IMR-90 (cell line): ENCODE measurements at regions not wholly inside any gene's neighbourhood (a gene's known extent, or its start where the extent isn't known, plus 50 kb on each side); places are given as distances from the start of the nearest gene placed in this dataset.

Experiments used
- ATAC-seq: fragments of 200-7000 bp; cut with Tn5 transposase; 2 replicates; pipeline ENCODE4 v1.9.1; 2020; ENCODE audit warnings: low read depth, mild to moderate bottlenecking, moderate library complexity
- BruUV-seq: library from RNA; stranded (reverse); fragments of 400-500 nt; replicated peaks from 2 replicates; lab custom pipeline; 2021; lab: Mats Ljungman, UMichigan
- CTCF ChIA-PET: fragments of 300-600 bp; formaldehyde crosslinking; extraction: SDS; loops from one replicate; lab custom pipeline; 2021; ENCODE audit warnings: antibody characterized with exemption; lab: Yijun Ruan, JAX
- POLR2A ChIA-PET: fragments of 300-600 bp; sonication (Branson Sonifier 250); formaldehyde crosslinking; loops from one replicate; lab custom pipeline; 2022; ENCODE audit warnings: antibody characterized with exemption; ENCODE audit not compliant: unreplicated experiment; lab: Charles Lee
- DNase-seq: peaks from one replicate; pipeline ENCODE4 v3.0.0; 2013
- H2AFZ ChIP-seq: replicated peaks from 2 replicates; pipeline ENCODE3; 2013; ENCODE audit warnings: low read length, mild to moderate bottlenecking; ENCODE audit not compliant: poor library complexity
- H2AK5ac ChIP-seq: 2 replicates; pipeline ENCODE4 v1.6.1; 2013; ENCODE audit warnings: low read depth, low read length, inconsistent platforms
- H2AK9ac ChIP-seq: replicated peaks from 2 replicates; pipeline ENCODE3; 2013; ENCODE audit warnings: mild to moderate bottlenecking, low read depth, low read length, moderate library complexity; ENCODE audit not compliant: poor library complexity
- H2BK120ac ChIP-seq: 2 replicates; pipeline ENCODE4 v1.6.1; 2013; ENCODE audit warnings: low read depth, low read length, inconsistent platforms
- H2BK15ac ChIP-seq: 3 replicates; pipeline ENCODE4 v1.6.1; 2013; ENCODE audit warnings: low read depth, low read length, inconsistent platforms
- H2BK20ac ChIP-seq: 2 replicates; pipeline ENCODE4 v1.6.1; 2013; ENCODE audit warnings: low read depth, mild to moderate bottlenecking, inconsistent platforms, low read length, moderate library complexity
- H2BK5ac ChIP-seq: 2 replicates; pipeline ENCODE4 v1.6.1; 2013; ENCODE audit warnings: mild to moderate bottlenecking, low read depth, low read length, inconsistent platforms; ENCODE audit not compliant: poor library complexity, severe bottlenecking
- H3K14ac ChIP-seq: replicated peaks from 2 replicates; pipeline ENCODE4 v1.6.1; 2013; ENCODE audit warnings: low read depth, low read length, inconsistent platforms
- H3K18ac ChIP-seq: 2 replicates; pipeline ENCODE4 v1.6.1; 2013; ENCODE audit warnings: low read depth, low read length, control low read depth
- H3K23ac ChIP-seq: 2 replicates; pipeline ENCODE4 v1.6.1; 2013; ENCODE audit warnings: low read depth, low read length, inconsistent platforms
- H3K27ac ChIP-seq: 2 replicates; pipeline ENCODE4 v1.5.1; 2013; ENCODE audit warnings: mild to moderate bottlenecking, control low read depth, low read length; ENCODE audit not compliant: insufficient read depth
- H3K27me3 ChIP-seq: 2 replicates; pipeline ENCODE4 v1.6.1; 2013; ENCODE audit warnings: low read length; ENCODE audit not compliant: control insufficient read depth, insufficient read depth
- H3K36me3 ChIP-seq: 2 replicates; pipeline ENCODE4 v1.6.1; 2013; ENCODE audit warnings: low read length, mixed read lengths; ENCODE audit not compliant: control insufficient read depth, insufficient read depth
- H3K4ac ChIP-seq: 2 replicates; pipeline ENCODE4 v1.6.1; 2013; ENCODE audit warnings: low read depth, low read length, inconsistent platforms
- H3K4me1 ChIP-seq: 2 replicates; pipeline ENCODE4 v1.6.1; 2013; ENCODE audit warnings: low read length, mixed read lengths; ENCODE audit not compliant: control insufficient read depth, insufficient read depth
- H3K4me2 ChIP-seq: 2 replicates; pipeline ENCODE4 v1.6.1; 2013; ENCODE audit warnings: low read depth, mild to moderate bottlenecking, control low read depth, low read length, moderate library complexity
- H3K4me3 ChIP-seq: 2 replicates; pipeline ENCODE4 v1.5.1; 2013; ENCODE audit warnings: low read depth, mild to moderate bottlenecking, control low read depth, low read length, moderate library complexity; ENCODE audit not compliant: insufficient read depth
- H3K56ac ChIP-seq: 2 replicates; pipeline ENCODE4 v1.6.1; 2013; ENCODE audit warnings: low read length, inconsistent platforms; ENCODE audit not compliant: insufficient read depth; ENCODE audit errors: extremely low read depth
- H3K79me1 ChIP-seq, 2 experiments: 2 replicates each; pipeline ENCODE4 v1.6.1; 2013; ENCODE audit warnings: low read length in 2 of 2, inconsistent platforms in 1 of 2, low read depth in 1 of 2
- H3K9ac ChIP-seq: 2 replicates; pipeline ENCODE4 v1.6.1; 2013; ENCODE audit warnings: low read depth, low read length, control low read depth
- H3K9me1 ChIP-seq: 2 replicates; pipeline ENCODE4 v1.6.1; 2013; ENCODE audit warnings: low read length, inconsistent platforms; ENCODE audit not compliant: insufficient read depth
- H3K9me3 ChIP-seq: 2 replicates; pipeline ENCODE4 v1.6.1; 2013; ENCODE audit warnings: low read length; ENCODE audit not compliant: control insufficient read depth, insufficient read depth
- H4K20me1 ChIP-seq: 2 replicates; pipeline ENCODE4 v1.6.1; 2013; ENCODE audit warnings: low read length, inconsistent platforms; ENCODE audit not compliant: insufficient read depth
- H4K5ac ChIP-seq: 2 replicates; pipeline ENCODE4 v1.6.1; 2013; ENCODE audit warnings: mild to moderate bottlenecking, low read depth, low read length, control low read depth
- H4K8ac ChIP-seq, 2 experiments: 2 replicates each; pipeline ENCODE4 v1.6.1; 2013; ENCODE audit warnings: low read depth in 2 of 2, low read length in 2 of 2, control low read depth in 1 of 2, inconsistent platforms in 1 of 2
- H4K91ac ChIP-seq: 2 replicates; pipeline ENCODE4 v1.6.1; 2013; ENCODE audit warnings: low read depth, low read length, inconsistent platforms; ENCODE audit not compliant: insufficient read depth
- MAZ ChIP-seq: IDR thresholded peaks from 2 replicates; pipeline ENCODE4 v1.6.1; 2012; ENCODE audit warnings: low read depth, mild to moderate bottlenecking, low read length, improper control_type of control experiment, moderate library complexity, borderline replicate concordance
- USF2 ChIP-seq: fragments of 150-350 bp; IDR thresholded peaks from 2 replicates; pipeline ENCODE4 v1.6.1; 2017; ENCODE audit warnings: mild to moderate bottlenecking, antibody characterized with exemption, low read length, low read depth
- WGBS, 2 experiments: methylation state at CpG; one replicate each; pipeline versions ENCODE4 v1.1.5 to v1.1.7; 2013; ENCODE audit warnings: missing lambda C conversion rate in 2 of 2; ENCODE audit not compliant: insufficient read length in 1 of 2; ENCODE audit errors: extremely low coverage in 2 of 2; 5-methylcytosine and 5-hydroxymethylcytosine counted together
- dilution Hi-C: fragments of 300-500 bp; cut with HindIII; formaldehyde crosslinking; loops from one replicate; pipeline ENCODE4 v1.14.3; 2018; ENCODE audit warnings: low sequenced_read_pairs; ENCODE audit not compliant: unreplicated experiment
- in situ Hi-C: fragments of 300-500 bp; cut with MboI; formaldehyde crosslinking; loops from 3 replicates; pipeline ENCODE4 v1.14.3; 2019; ENCODE audit warnings: low sequenced_read_pairs, inconsistent platforms, mixed read lengths
- intact Hi-C: fragments of 100-400 bp; cut with micrococcal nuclease; formaldehyde crosslinking; loops from 2 replicates; pipeline ENCODE4 v1.10.0; 2022

GRCh38 chr3:158983216-158984099 lies 181.6 kb downstream of the MFSD1 start:
- H4K8ac ChIP-seq, result no peak overlapping the region
- no peaks in the 10 kb centered on the region for H3K4me1 ChIP-seq
- POLR2A ChIA-PET, result no interaction called here
- no peak overlapping the region for H2BK20ac ChIP-seq
- CTCF ChIA-PET, result no interaction called here
- ATAC-seq (no peak), DNase-seq (no peak)
- no peak overlapping the region for H3K18ac ChIP-seq
- H3K4me3 ChIP-seq, result no peak overlapping the region
- no peak overlapping the region for H4K5ac ChIP-seq
- H3K36me3 ChIP-seq, result no peaks in the 10 kb centered on the region
- no peaks in the 10 kb centered on the region for H3K9me1 ChIP-seq
- dilution Hi-C loops, result no loop called here
- H3K27me3 ChIP-seq, result no peaks in the 10 kb centered on the region
- H3K9ac ChIP-seq, result no peak overlapping the region
- no peaks in the 10 kb centered on the region for H3K79me1 ChIP-seq
- no peak overlapping the region for H2BK120ac ChIP-seq
- H2AFZ ChIP-seq, result no peak overlapping the region
- no peak overlapping the region for H3K27ac ChIP-seq
- H2AK5ac ChIP-seq, result no peak overlapping the region
- no peaks in the 10 kb centered on the region for H3K9me3 ChIP-seq
- no peak overlapping the region for H2BK5ac ChIP-seq
- WGBS, 2 experiments, result no CpG with 5 or more reads among the region's 5 CpGs
- no peak overlapping the region for H3K4ac ChIP-seq
- no peak overlapping the region for H3K56ac ChIP-seq
- no peak overlapping the region for H3K23ac ChIP-seq
- H4K91ac ChIP-seq, result no peak overlapping the region
- H4K20me1 ChIP-seq, result no peaks in the 10 kb centered on the region
- intact Hi-C loops, result no loop called here
- no TSS peak for BruUV-seq
- no peak overlapping the region for H3K14ac ChIP-seq
- H2BK15ac ChIP-seq, result no peak overlapping the region
- H3K4me2 ChIP-seq, result no peak overlapping the region
- TF ChIP-seq MAZ (no peak), USF2 (no peak)
- in situ Hi-C loops, result no loop called here
- H2AK9ac ChIP-seq, result no peak overlapping the region
